Daoy (cell line): ENCODE measurements at regions not wholly inside any gene's neighbourhood (a gene's known extent, or its start where the extent isn't known, plus 50 kb on each side); places are given as distances from the start of the nearest gene placed in this dataset.
"Not testable (repeated sequence)": the region's sequence is repeated elsewhere in the genome, so short reads cannot be mapped to it uniquely, and the experiment has no call there.

Source experiments
- DNase-seq: peaks from one replicate; pipeline ENCODE4 v3.0.0-alpha.2; 2015; ENCODE audit warnings: low read depth

DNA sequence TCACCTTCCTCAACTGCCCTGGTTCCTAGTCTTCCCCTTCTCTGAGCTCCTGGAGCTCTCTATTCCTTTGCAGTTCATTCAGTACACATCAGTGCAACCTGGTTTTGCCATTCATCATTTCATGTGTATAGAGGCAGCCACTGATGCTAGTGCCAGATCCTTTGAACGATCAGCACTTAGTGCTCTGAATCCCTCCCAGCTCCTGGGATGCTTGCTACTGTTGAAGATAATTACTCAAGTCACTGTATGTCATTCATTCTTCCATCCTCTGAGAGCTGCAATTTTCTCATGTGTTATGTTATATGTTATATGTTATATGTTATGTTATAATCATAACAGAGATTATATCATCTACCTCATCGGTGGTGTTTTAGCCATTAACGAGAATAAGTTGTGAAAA lies 98.5 kb upstream of the UXS1 start:
- no peak for DNase-seq

DNA sequence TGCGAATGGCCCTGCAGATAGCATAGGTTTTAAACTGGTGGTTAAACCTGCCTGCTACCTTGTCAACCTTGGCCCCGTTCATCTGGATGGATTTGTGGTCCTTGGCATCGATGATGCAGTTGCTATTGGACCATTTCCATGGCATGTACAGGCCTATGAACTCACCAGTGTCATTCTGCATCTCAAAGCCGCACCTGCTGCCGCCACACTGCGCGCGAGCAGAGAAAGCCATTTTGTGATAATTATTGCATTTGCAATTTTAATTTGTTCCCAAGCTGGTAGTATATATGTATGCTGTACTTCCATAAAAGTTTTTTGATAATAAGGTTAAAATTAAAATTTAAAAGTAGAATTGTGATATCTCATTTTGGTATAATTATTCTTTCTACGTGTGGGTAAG lies 94.8 kb upstream of the UXS1 start:
- DNase-seq, result no peak

GRCh38 chr2:106285237-106285829 lies 91.2 kb upstream of the UXS1 start:
- no peak for DNase-seq

DNA sequence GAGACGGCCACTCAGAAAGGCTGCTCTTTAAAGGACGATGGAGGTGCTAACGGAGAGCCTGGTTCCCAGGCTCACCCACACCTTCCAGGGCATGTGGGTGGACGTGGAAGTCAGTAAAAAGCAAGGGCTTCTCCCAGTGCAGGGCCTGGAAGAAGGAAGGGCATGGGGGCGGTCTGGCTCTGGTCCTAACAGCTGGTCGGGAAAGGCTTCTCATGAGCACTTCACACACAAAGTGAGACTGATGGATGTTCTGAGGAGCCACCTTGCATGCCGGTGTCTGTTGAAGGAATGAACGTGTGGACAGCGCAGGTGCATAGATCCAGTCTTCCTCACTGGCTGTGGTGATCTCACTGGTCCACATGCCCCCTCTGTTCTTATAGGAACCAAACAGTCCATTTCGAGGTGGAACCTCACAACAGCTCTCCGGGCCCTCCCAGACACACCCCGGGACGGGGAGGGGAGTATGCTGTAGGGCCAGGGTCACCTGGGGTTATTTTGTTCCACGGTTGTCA lies 90.6 kb upstream of the UXS1 start:
- DNase-seq, result no peak

GRCh38 chr2:106284255-106284654 lies 90.2 kb upstream of the UXS1 start:
- no peak for DNase-seq

DNA sequence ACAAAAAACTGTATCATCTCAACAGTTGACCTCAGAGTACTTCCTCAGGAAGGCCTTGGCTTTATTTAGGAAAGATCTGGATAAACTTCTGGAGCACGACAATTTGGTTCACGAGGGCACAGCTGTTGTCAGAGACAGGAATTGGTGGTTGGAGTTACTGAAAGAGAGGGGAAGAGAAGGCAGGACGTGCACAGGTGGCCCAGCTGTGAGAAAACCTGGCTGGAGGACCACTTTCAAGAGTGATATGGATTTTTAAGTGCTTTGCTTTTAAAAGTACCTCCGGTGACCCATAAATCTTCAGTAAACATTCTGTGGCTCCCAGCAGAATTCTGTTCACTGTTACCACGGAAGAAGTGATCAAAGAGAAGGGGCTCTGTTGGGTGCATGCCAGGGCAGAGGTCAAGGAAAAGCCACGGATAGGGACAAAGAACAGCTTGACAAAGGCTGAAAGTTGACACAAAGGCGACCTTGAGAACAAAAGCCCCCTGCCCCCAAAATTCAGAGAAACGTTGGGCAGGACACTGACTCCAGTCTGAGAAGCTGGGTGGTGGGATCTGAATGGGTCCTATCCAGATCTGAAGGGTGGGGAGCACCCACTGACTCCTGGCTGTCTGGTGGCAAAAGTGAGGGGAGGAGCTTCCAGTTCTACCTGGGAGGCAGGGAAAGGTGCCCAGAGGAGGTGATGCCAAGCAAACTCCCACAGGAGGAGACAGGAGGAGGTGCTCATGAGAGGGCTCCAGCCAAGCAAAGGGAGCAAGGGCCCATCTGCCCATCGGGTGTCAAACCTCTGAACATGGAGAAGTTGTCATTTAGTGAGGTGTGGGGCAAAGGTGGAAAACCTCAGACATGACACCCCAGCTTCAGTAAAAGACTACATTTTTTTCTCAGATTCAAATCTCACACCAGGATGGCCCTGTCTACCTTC lies 89.4 kb upstream of the UXS1 start:
- DNase-seq, result not testable (repeated sequence)

DNA sequence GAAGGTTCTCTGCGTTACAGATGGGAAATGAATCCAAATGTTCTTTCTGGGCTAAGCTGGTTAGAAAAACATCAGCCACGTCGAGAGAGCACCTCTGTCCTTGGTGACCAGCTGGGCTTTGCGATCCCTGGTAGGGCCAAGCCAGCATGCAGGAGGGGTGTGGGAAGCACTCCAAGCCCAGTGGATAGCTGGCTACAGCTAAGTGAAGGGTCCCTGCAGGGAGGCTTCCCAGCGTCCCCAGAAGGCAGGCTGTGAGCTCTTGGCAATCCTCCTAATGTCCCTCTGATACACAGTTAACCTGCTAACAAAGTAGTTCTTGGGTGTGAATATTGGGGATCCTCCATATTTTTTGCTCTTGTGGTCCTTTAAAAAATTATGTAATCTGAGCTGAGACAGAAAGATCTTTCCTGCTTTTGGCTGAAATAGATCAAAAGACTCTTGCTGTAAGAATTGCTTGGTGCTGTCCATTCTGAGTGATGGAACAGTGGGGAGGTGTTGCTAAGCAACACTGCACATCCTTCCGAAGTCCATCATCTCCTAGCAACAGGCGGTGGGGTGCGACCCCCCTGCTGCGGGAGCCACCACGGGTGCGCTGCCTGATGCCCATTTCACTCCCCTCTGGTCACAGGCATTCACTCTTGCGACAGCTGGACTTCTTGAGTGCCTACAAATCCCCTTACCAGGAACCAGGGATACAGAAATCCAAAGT lies 88.5 kb upstream of the UXS1 start:
- DNase-seq, result no peak

- DNase-seq, result not testable (repeated sequence)
These were observed 87.9 kb upstream of the UXS1 start for GRCh38 chr2:106281907-106282430.

- DNase-seq, result no peak
These were observed 86.8 kb upstream of the UXS1 start for GRCh38 chr2:106280722-106281446.

GRCh38 chr2:106280224-106280623 lies 86.1 kb upstream of the UXS1 start:
- DNase-seq, result no peak

DNA sequence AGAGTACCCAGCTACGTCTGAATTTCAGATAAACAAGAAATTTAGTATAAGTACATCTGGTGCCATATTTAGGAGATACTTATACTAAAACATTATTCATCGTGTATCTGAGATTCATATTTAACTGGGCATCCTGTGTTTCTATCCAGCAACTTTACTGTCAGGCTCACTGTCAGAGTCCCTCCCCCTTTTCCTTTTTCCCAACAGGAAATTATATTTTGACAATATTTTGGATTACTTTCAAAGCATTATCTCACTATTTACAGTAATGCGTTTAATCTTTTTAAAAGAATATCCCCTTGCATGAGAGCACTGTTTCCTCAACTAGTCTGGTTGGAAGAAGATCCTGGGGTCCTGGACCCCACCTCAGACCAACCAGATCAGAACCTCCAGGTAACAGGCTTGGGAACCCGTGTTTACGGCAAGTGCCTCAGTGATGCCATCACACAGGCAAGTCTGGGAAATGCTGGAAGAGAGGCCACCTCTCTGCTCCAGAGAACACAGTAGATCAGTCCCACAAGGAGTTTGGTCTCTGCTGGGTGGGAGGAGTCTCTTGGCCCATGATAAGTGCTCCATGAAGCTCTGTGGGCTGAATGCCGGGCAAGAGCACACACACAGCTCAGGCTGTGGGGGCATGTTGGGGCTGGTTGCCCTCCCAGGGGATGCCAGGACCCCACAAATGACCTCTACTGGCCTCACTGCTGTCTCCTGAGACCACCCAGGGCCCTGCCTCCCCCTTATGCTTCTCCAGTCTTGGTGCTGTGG lies 84.2 kb upstream of the UXS1 start:
- no peak for DNase-seq

GRCh38 chr2:106277426-106277825 lies 83.3 kb upstream of the UXS1 start:
- DNase-seq, result no peak

- no peak for DNase-seq
These were observed 81.9 kb upstream of the UXS1 start for GRCh38 chr2:106275971-106276370.

- no peak for DNase-seq
These were observed 80.6 kb upstream of the UXS1 start for GRCh38 chr2:106274668-106275067.

DNA sequence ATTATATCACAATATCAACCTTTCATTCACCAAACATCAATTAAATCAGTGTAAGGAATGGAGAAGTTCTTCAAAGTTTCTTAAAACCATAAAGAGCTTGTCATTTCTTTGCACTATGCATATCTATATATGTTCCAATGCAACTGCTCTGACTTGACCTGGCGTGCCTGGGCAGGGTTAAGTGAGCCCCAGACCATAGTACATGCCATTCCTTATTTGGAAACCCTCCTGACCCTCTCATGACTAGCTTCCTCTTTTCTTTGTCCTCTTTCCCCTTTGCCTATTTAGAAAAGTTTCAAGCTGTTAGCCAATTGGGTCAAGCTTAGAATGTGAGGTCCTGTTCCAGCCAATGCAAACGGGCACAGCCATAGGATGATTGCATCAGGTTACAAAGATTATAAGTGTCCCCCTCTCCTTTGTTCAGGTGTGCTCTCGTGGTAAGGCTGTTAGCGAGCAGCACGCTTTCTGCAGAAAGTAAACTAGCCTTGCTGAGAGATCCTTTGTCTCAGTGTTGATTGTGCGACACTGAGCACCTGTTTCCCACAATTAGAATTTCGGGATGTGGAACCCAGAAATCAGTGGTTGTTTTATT lies 78.2 kb upstream of the UXS1 start:
- no peak for DNase-seq

DNA sequence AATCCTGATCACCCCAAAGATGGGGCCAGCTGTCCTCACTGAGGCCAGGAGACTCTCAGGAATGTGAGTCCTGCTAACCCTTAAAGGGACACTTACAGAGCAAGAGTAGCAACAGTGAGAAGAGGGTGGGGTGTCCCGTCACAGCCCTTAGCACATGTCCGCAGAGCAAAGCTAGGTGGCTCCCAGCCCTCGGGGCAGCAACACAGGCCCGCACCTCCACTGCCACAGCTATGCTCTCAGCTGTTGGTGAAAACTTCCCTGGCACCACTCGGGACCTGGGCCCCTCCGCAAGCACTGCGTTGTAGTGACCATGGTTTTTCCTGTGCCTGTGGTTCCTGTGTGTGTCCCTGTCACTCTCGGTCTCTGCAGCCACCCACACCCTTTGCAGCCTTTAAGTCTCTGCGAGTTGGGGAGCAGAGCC lies 76.4 kb upstream of the UXS1 start:
- no peak for DNase-seq

DNA sequence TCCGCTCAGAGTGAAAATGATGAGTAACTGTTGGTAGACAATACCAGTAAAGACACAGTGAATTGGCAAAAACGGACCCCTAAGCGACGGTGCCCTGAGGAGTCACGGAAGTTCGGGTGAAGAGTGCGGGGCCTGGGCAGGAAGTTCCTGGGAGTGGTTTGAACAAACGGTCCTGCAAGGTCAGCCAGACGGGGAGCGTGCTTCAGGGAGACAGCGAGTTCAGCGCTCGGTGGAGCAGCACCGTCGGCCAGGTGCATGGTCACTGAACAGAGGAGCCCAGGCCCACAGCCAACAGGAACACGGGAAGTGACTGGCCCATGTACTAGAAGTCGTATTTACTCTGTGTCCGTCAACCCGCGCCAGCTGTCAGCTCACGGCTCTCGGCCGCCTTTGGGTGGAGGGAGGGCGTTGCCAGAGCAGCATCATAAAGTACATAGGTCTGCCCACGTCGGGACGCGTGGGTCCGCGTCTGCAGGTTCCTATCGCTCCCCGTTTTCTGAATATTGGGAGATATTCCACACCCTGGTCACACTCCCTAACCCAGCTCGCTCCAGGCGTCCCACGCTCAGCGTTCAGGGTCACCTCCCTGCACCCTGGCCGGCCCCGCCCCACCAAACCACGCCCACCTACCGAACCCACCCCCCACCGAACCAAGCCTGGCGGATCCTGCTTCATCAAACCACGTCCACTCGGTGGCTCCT lies 75.6 kb upstream of the UXS1 start:
- DNase-seq, result peak; percentile 62

GRCh38 chr2:106267997-106268396 lies 73.9 kb upstream of the UXS1 start:
- DNase-seq, result no peak

- no peak for DNase-seq
These were observed 67.8 kb upstream of the UXS1 start for GRCh38 chr2:106261871-106262321.

GRCh38 chr2:106258859-106259258 lies 64.8 kb upstream of the UXS1 start:
- not testable (repeated sequence) for DNase-seq
